Lung (tissue), 11 donors: ENCODE measurements at regions not wholly inside any gene's neighbourhood (a gene's known extent, or its start where the extent isn't known, plus 50 kb on each side); places are given as distances from the start of the nearest gene placed in this dataset.

Experiments
- ATAC-seq: fragments of 200-7000 bp; cut with Tn5 transposase; one replicate; pipeline ENCODE4 v1.9.1; 2020; ENCODE audit warnings: moderate number of reproducible peaks; ENCODE audit not compliant: insufficient read depth, low FRiP score
- DNase-seq, 3 donors: peaks; one replicate each; pipeline ENCODE4 v3.0.0-alpha.2; 2013 to 2017
- H3K27ac ChIP-seq, 2 donors: one replicate each; pipeline ENCODE4 v1.5.1; 2013; ENCODE audit warnings: mild to moderate bottlenecking in 2 of 2, moderate library complexity in 2 of 2, control low read depth in 1 of 2, inconsistent platforms in 1 of 2, low read depth in 1 of 2, low read length in 1 of 2
- H3K27me3 ChIP-seq, 3 donors: one replicate each; pipeline ENCODE4 v1.5.1; 2013; ENCODE audit warnings: low read length in 2 of 3; ENCODE audit not compliant: control insufficient read depth in 3 of 3, insufficient read depth in 3 of 3
- H3K36me3 ChIP-seq, 4 donors: one replicate each; pipeline ENCODE4 v1.5.1; 2013; ENCODE audit warnings: low read length in 4 of 4, mild to moderate bottlenecking in 1 of 4, moderate library complexity in 1 of 4; ENCODE audit not compliant: control insufficient read depth in 4 of 4, insufficient read depth in 4 of 4
- H3K4me1 ChIP-seq, 5 donors: one replicate each; pipeline ENCODE4 v1.5.1; 2013; ENCODE audit warnings: low read length in 5 of 5, mild to moderate bottlenecking in 2 of 5, moderate library complexity in 1 of 5; ENCODE audit not compliant: control insufficient read depth in 5 of 5, insufficient read depth in 5 of 5
- H3K4me3 ChIP-seq: one replicate; pipeline ENCODE4 v1.5.1; 2013; ENCODE audit warnings: mild to moderate bottlenecking, control low read depth, moderate library complexity
- H3K9ac ChIP-seq, 2 donors: one replicate each; pipeline ENCODE4 v1.5.1; 2013; ENCODE audit warnings: low read length in 2 of 2, control low read depth in 1 of 2; ENCODE audit not compliant: insufficient read depth in 1 of 2
- H3K9me3 ChIP-seq, 4 donors: one replicate each; pipeline ENCODE4 v1.5.1; 2013; ENCODE audit warnings: low read length in 3 of 4, mild to moderate bottlenecking in 1 of 4, moderate library complexity in 1 of 4; ENCODE audit not compliant: control insufficient read depth in 4 of 4, insufficient read depth in 3 of 4
- CTCF ChIP-seq: IDR thresholded peaks from 2 replicates; pipeline ENCODE4 v1.5.1; 2012; ENCODE audit warnings: mild to moderate bottlenecking; ENCODE audit errors: control extremely low read depth, extremely low read depth
- WGBS, 2 donors: extraction: QIAGEN DNeasy Blood & Tissue Kit; methylation state at CpG; one replicate each; pipeline ENCODE4 v1.1.7; 2013; 5-methylcytosine and 5-hydroxymethylcytosine counted together
- donor health status: control.
- donor health status: control.
- donor health status: Bipolar disorder and iron deficiency.
- donor health status: healthy.
- donor health status: DM: yes; HTN: yes; CAD: no.

- H3K36me3 ChIP-seq = no peaks in the 10 kb centered on the region
- no peaks in the 10 kb centered on the region for H3K27me3 ChIP-seq
- no peak overlapping the region for H3K9ac ChIP-seq
- no peak overlapping the region for H3K4me3 ChIP-seq
- no peak overlapping the region for H3K27ac ChIP-seq
- 90 to 92% methylated on average over 3 of the region's 3 CpGs for WGBS, 2 donors
- no peak for ATAC-seq
- H3K4me1 ChIP-seq = peaks cover 0 to 3% (median 0%) of the 10 kb centered on the region in 5 donors
- peaks cover 0 to 2% (median 0%) of the 10 kb centered on the region in 4 donors for H3K9me3 ChIP-seq
- TF ChIP-seq CTCF = no peak
- no peak for DNase-seq
Measured at GRCh38 chr18:64918851-64919250, 770.0 kb upstream of the LINC00305 start.

GRCh38 chr18:64893349-64893748, 744.5 kb upstream of the LINC00305 start:
- H3K27ac ChIP-seq = no peak overlapping the region
- no peak for ATAC-seq
- WGBS, 2 donors = 94 to 96% methylated on average over 3 of the region's 3 CpGs
- H3K27me3 ChIP-seq = no peaks in the 10 kb centered on the region
- DNase-seq = no peak
- peaks cover 0 to 6% (median 1%) of the 10 kb centered on the region in 4 donors for H3K9me3 ChIP-seq
- H3K9ac ChIP-seq = no peak overlapping the region
- no peaks in the 10 kb centered on the region for H3K36me3 ChIP-seq
- no peak overlapping the region for H3K4me3 ChIP-seq
- no peaks in the 10 kb centered on the region for H3K4me1 ChIP-seq
- TF ChIP-seq CTCF = no peak

GRCh38 chr18:64888956-64889355, 740.1 kb upstream of the LINC00305 start:
- Histone ChIP-seq H3K4me3 (no peak overlapping the region), H3K27ac (no peak overlapping the region), H3K9me3 (peaks cover 0 to 6% (median 1%) of the 10 kb centered on the region in 4 donors), H3K27me3 (no peaks in the 10 kb centered on the region), H3K9ac (no peak overlapping the region), H3K4me1 (no peaks in the 10 kb centered on the region), H3K36me3 (no peaks in the 10 kb centered on the region)
- ATAC-seq (no peak), DNase-seq (no peak)
- WGBS, 2 donors = 82 to 91% methylated on average over 4 of the region's 4 CpGs
- TF ChIP-seq CTCF = no peak

- 88 to 89% methylated on average over 1 of the region's 1 CpG for WGBS, 2 donors
- H3K4me3 ChIP-seq = no peak overlapping the region
- no peak overlapping the region for H3K9ac ChIP-seq
- TF ChIP-seq CTCF = no peak
- H3K9me3 ChIP-seq = no peaks in the 10 kb centered on the region
- H3K27ac ChIP-seq = no peak overlapping the region
- no peaks in the 10 kb centered on the region for H3K36me3 ChIP-seq
- H3K4me1 ChIP-seq = no peaks in the 10 kb centered on the region
- no peak for DNase-seq
- no peak for ATAC-seq
- H3K27me3 ChIP-seq = no peaks in the 10 kb centered on the region
Measured at GRCh38 chr18:64886995-64887394, 738.1 kb upstream of the LINC00305 start.
